Prostate gland (tissue), 2 donors: ENCODE measurements at regions not wholly inside any gene's neighbourhood (a gene's known extent, or its start where the extent isn't known, plus 50 kb on each side); places are given as distances from the start of the nearest gene placed in this dataset.

Experiments used
- DNase-seq: peaks from one replicate; pipeline ENCODE4 v3.0.0-alpha.2; 2019; ENCODE audit warnings: low spot score
- H3K27ac ChIP-seq, 2 donors: fragments of 200-600 bp; sonication (generic); 2 replicates each; pipeline ENCODE4 v1.5.1; 2017 to 2019
- H3K27me3 ChIP-seq: fragments of 200-600 bp; sonication (generic); replicated peaks from 2 replicates; pipeline ENCODE4 v1.5.1; 2019; ENCODE audit not compliant: insufficient read depth
- H3K36me3 ChIP-seq, 2 donors: fragments of 200-600 bp; sonication (generic); 1 replicate in 1 of 2; 2 replicates in 1 of 2; pipeline versions ENCODE4 v1.5.1 to v1.8.1; 2017 to 2019
- H3K4me1 ChIP-seq: fragments of 200-600 bp; sonication (generic); replicated peaks from 2 replicates; pipeline ENCODE4 v1.5.1; 2019
- H3K4me3 ChIP-seq, 2 donors: fragments of 200-600 bp; sonication (generic); 2 replicates each; pipeline ENCODE4 v1.5.1; 2017 to 2019
- H3K9me3 ChIP-seq: fragments of 200-600 bp; sonication (generic); 2 replicates; pipeline ENCODE4 v1.5.1; 2017
- CTCF ChIP-seq, 4 experiments: fragments of 200-600 bp in 2 of 4; fragments of 450-650 bp in 2 of 4; sonication (generic) in 2 of 4; IDR thresholded peaks; 1 replicate in 3 of 4; 2 replicates in 1 of 4; pipeline ENCODE4 v1.5.1; 2016 to 2019; ENCODE audit warnings: antibody characterized with exemption in 4 of 4, mild to moderate bottlenecking in 2 of 4, moderate library complexity in 2 of 4
- POLR2A ChIP-seq: fragments of 450-650 bp; IDR thresholded peaks from one replicate; pipeline ENCODE4 v1.6.1; 2016; ENCODE audit warnings: antibody characterized with exemption, mild to moderate bottlenecking
- POLR2AphosphoS5 ChIP-seq: sonication (generic); formaldehyde crosslinking; IDR thresholded peaks from one replicate; pipeline ENCODE4 v1.6.1; 2017; ENCODE audit warnings: antibody characterized with exemption
- WGBS: methylation state at CpG from one replicate; pipeline ENCODE4 v1.1.5; 2018; 5-methylcytosine and 5-hydroxymethylcytosine counted together
- intact Hi-C: fragments of 100-400 bp; cut with DNase I; formaldehyde crosslinking; loops from one replicate; pipeline ENCODE4 v1.14.2; 2022

DNA sequence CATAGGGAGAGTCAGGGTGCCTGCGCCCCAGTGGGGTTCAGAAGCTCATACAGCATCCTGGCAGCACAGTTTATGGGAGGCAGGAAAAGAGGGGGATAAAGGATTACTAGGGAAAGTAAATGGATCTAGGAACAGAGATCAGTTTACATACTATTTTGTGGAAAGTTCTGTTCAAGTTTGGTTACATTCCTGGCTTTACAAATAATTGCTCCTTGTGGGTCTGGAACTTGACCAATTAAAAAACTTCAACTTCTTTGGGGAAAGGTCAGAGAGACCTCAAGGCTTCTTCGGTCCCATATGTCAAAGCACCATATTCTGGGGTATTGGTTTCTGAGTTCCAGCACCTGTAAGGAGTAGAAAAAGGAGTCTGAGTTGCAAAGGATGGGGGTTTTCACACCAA lies 64.1 kb downstream of the ZDHHC19 start:
- Histone ChIP-seq H3K36me3 (no peaks in the 10 kb centered on the region), H3K9me3 (no peaks in the 10 kb centered on the region), H3K4me1 (peaks cover 3% of the 10 kb centered on the region), H3K27ac (peak overlapping the region in 1 of 2 donors; percentile 21), H3K4me3 (no peak overlapping the region), H3K27me3 (no peaks in the 10 kb centered on the region)
- intact Hi-C loops: no loop called here
- no peak for DNase-seq
- TF ChIP-seq POLR2AphosphoS5 (no peak), CTCF (IDR thresholded peaks at IDR 0.05) (no peak), POLR2A (no peak)
- 58% methylated on average over 2 of the region's 2 CpGs for WGBS

- H3K36me3 ChIP-seq: no peaks in the 10 kb centered on the region
- no peak overlapping the region for H3K4me3 ChIP-seq
- no peak overlapping the region for H3K27ac ChIP-seq
- no peaks in the 10 kb centered on the region for H3K9me3 ChIP-seq
- no peaks in the 10 kb centered on the region for H3K27me3 ChIP-seq
- peaks cover 3% of the 10 kb centered on the region for H3K4me1 ChIP-seq
- intact Hi-C loops: no loop called here
- TF ChIP-seq CTCF (IDR thresholded peaks at IDR 0.05) (no peak), POLR2AphosphoS5 (no peak), POLR2A (no peak)
- no peak for DNase-seq
- 86% methylated on average over 14 of the region's 18 CpGs for whole genome bisulfite sequencing
These were observed 63.8 kb upstream of the TFRC start for GRCh38 chr3:196145468-196146262.

GRCh38 chr3:196144383-196145105 lies 62.7 kb upstream of the TFRC start:
- Histone ChIP-seq H3K4me3 (no peak overlapping the region), H3K36me3 (no peaks in the 10 kb centered on the region), H3K27ac (no peak overlapping the region), H3K27me3 (no peaks in the 10 kb centered on the region), H3K9me3 (no peaks in the 10 kb centered on the region), H3K4me1 (peaks cover 3% of the 10 kb centered on the region)
- intact Hi-C loops: no loop called here
- no peak for DNase-seq
- TF ChIP-seq CTCF (IDR thresholded peaks at IDR 0.05): no peak
- no peak for TF ChIP-seq POLR2AphosphoS5
- no peak for TF ChIP-seq POLR2A
- 81% methylated on average over 19 of the region's 19 CpGs for WGBS

GRCh38 chr3:196143708-196144382 lies 62.0 kb upstream of the TFRC start:
- 82% methylated on average over 17 of the region's 17 CpGs for WGBS
- Histone ChIP-seq H3K4me3 (no peak overlapping the region), H3K36me3 (no peaks in the 10 kb centered on the region), H3K9me3 (no peaks in the 10 kb centered on the region), H3K27ac (no peak overlapping the region), H3K4me1 (peaks cover 3% of the 10 kb centered on the region), H3K27me3 (no peaks in the 10 kb centered on the region)
- intact Hi-C loops: no loop called here
- no peak for DNase-seq
- TF ChIP-seq POLR2A (no peak), CTCF (IDR thresholded peaks at IDR 0.05) (no peak), POLR2AphosphoS5 (no peak)
